Stimulated activated CD4-positive, alpha-beta T cell treated with anti-CD3 and anti-CD28 coated beads, Interleukin-4, amount 100 ng/mL, for 48 hours (primary cell): ENCODE measurements at regions not wholly inside any gene's neighbourhood (a gene's known extent, or its start where the extent isn't known, plus 50 kb on each side); places are given as distances from the start of the nearest gene placed in this dataset.
"Not testable (repeated sequence)": the region's sequence is repeated elsewhere in the genome, so short reads cannot be mapped to it uniquely, and the experiment has no call there.

ENCODE experiments used
- DNase-seq, 2 donors: peaks; one replicate each; pipeline ENCODE4 v3.0.0-alpha.2; 2020; ENCODE audit warnings: low read depth in 2 of 2

DNA sequence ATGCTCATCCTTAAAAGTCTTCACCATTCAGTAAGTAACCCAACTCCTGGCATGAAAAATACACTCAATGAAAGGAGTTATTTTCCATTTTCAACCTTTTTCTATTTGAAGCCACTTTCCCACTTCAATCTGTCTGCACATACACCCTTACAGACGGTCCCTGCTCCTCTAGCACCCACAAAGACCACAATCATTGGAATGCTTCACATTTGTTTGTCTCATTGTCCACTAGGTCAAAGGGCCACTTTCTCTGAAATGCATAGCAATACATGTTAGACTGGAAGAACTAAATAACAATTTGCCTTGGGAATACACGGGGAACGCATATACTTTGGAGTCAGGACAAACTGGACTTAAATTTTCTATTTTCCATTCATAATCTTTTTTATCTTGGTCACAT is 487.1 kb upstream of the C1orf87 start:
- no peak for DNase-seq

DNA sequence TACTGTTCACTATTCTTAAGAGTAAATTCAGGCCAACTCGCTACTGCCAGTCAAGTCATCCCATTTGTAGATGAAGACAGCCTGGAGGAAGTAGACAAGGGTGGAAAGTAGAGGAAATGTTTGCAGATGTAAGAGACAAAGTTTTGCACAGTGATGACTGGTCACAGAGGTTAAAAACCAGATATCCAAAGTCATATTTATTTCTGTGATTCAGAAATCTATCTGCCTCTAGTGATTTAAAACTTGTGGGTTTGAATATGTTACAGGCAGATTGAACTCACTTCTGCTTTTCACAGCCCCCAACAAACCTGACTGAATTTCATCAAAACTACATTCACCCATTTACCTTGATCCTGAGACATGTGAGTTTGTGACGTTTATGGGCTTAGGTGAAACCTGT is 484.7 kb upstream of the C1orf87 start:
- DNase-seq, result no peak

DNA sequence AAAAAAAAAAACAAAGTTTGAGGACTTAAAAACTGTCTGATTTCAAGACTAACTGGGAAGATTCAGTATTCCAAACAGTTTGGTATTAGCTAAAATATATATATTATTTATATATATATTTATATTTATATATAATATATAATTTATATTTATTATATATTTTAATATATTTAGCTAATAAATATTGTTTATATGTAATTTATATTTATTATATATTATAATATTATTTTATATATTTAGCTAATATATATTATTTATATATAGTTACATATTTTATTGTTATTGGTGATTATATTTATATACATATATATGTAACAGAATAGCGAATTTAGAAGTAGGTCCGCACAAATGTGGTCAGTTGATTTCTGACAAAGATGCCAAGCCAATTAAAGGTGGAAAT is 480.2 kb upstream of the C1orf87 start:
- DNase-seq, result no peak

DNA sequence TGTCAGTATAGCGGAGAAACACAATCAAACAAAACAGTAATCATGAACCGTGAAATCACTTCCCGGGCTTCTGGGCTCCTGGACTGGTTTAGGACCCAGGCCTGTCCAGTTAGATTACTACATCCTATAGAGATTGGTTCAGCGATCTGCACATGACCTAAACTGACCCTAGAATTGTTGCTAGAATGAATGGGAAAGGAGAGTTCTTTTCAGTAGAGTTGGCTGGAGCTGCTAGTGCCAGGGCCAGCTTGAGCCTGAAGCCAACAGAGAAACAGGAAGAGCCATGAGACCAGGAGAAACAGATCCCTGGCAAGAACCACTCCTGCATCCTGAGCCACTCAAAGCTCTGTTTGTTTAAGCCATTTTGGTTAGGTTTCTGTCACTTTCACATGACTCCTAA is 474.3 kb upstream of the C1orf87 start:
- DNase-seq, result no peak

DNA sequence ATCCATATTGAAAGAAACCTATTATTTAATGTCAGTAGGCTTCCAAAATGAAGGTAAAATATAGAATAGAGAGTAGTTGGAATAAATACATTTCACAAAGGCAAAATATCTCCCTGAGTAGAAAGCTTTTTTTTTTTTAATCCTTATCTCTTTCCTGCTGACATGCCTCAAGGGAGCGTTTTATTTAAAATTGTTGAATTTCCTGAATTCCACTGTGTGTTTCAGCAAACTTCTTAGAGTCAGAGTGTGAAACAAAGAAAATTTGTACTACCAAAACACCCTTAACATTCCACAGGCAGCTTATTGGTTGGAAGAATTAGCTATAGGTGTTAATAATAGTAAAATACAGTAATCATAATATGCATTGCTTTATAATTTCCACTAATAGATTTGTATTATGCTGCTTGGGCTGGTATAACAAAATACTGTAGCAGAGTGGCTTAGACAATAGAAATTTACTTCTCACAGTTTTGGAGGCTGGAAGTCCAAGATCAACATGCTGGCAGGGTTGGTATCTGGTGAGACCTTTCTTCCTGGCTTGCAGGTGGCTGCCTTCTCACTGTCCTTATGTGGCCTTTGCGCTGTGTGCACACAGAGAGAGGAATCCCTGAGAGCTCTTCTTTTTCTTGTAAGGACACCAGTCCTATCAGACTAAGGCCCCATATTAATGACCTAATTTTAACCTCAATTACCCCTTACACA is 468.4 kb upstream of the C1orf87 start:
- no peak for DNase-seq

DNA sequence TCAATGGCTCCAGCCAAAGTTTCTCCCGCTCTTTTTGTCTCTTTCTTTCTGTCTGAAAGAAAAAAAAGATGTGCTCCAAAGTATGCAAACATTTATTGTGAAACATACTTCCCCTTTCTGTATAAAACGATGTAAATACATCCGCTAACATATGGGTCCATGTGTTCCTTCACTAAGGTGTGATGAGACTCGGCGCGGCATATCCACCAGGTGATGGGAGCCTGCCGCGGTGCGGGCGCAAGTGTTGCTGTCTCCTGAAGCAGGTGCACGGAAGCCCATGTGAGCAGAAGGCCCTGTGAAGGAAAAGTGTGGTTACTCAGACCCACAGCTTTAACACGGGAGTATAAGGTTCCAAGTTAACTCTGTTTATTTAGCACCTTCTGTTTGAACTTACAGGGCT is 466.6 kb upstream of the C1orf87 start:
- no peak for DNase-seq

DNA sequence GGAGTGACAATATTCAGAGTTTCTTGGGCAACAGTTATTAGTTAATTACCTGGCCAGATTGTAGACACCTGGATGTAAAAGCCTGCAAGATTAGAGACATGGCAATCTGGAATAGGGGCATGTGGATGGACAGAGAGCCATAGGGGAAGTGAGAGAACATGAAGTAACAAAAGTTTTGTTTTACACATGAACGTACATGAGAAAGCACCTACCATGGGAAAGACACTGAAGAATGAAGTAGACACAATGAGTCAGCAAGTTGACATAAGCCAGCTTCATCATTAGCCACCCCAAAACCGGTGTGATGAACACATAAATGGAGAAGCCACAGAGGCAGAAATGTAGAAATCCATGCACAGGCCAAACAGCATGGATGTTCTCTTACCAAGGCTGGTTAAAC is 462.1 kb upstream of the C1orf87 start:
- DNase-seq, result no peak

DNA sequence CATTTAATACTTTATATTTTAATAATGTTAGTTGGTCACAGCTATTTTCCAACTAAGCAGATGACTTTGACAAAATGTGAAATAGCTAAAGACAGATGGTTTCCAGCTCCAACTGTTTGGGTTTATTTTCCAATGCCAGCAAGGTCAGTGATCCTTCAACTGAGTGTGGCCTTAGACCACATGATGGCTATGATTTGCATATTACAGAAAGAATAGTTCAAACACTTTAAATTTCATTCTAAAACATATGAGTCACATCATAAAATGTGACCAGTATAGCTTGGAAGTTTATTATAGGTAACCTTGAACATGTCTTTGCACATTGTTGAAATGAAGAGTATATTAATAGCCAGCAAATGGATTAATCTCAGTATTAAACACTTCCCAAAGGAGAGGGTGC is 454.0 kb upstream of the C1orf87 start:
- DNase-seq, result no peak

DNA sequence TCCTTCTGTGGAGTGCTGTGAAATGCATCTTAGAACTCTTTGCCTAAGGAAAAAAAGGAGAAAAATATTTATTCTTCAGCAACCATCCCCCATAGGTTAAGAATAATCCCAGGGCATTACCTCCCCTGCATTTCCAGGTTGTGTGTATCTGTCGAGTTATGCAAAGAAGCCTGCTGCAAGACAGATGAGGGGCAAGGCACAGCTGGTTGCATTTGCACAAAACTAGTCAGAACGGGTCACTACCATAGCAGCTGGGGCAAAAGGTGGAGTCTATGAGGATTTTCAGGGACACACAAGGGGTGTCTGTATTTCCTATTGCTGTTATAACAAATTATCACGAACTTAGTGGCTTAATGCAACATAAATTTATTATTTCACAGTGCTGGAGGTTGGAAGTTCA is 443.4 kb upstream of the C1orf87 start:
- DNase-seq, result no peak

DNA sequence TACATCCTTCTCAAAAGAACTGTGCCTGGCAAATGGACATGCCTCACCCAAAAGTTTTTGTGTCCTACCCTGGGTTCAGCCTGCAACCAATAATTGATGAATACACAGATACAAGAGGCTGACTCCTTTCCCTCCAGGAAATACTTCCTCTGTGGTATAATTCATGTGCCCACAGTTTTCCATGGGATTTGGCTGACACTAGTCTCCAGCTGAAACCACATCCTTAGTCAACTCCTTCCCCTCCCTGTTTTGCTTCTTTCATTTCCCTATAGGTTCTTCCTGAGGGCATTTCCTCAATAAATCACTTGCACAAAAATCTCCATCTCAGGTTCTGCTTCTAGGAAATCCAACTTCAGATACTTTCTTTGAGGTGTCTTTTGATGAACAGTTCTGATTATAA is 436.6 kb upstream of the C1orf87 start:
- DNase-seq, result no peak

DNA sequence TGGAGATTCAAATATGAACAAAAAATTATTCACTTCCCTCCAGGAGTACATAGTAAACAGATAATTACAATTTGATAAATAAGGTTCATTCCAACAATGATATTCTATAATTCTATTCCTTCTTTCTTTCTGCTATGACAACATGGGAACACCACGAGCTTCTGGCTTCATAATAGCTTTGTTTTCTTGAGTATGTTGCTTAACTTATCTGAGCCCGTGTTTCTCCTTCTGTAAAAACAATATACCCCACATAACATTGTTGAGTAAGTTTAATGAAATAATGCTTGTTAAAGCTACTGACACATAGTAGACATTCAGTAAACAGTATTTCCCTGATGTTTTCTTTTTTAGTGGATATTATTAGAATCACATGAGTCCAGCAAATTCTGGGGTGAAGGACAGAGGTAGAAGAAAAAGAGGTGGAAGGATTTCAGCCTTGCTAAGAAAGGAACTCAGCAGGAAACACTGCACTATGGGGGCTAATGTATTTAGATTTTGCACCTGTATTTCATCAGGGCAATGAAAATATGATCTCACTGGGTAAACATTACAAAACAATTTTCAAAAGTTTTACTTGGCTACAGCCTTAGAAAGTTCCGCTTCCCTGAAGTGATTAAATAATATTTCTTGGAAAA is 430.8 kb upstream of the C1orf87 start:
- no peak for DNase-seq

DNA sequence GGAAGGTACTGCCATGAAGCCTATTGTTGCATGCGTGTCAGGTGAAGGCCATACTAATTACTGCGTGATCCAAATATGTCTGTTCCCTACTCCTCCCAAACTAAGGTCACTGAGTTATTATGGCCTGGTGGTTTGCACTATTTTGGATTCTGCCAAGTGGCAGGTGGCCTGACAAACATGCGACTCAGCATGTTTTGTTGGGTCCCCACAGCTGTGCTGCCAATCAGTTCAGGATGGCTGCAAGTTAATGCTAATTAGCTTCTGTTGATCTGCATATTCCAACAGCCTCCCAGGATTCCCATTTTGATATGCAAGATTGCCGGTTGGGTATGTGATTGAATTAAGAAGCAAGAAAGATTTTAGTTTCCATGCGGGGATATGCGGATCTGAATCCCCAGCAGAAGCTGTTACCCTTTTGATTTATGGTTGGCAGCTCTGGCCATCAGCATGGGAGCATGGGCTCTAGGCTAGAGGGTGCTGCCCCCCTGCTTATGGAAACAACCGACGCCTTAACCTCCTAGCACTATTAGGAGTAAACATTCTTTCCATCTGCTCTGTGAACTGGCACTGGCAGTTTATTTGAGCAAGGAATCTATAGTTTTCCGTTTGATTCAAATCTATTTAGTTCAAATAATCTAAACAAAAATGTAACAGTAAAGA is 429.8 kb upstream of the C1orf87 start:
- no peak for DNase-seq

DNA sequence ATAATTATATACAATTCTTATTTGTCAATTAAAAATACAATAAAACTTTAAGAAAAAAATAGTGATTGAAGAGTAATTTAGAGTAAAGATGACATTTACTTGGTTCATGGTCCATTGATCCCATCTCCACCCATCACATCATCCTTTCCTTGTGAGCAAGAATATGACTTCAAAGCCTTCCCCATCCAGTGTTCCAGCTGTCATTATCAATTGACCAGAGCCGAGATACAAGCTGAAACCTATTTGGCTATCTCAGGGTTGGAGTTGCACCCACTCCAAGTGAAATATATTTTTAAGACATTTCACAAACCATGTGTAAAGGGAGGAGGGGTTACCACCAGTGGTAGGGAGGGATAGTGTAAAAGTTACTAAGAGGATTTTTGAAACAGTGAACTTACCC is 428.9 kb upstream of the C1orf87 start:
- DNase-seq, result no peak

DNA sequence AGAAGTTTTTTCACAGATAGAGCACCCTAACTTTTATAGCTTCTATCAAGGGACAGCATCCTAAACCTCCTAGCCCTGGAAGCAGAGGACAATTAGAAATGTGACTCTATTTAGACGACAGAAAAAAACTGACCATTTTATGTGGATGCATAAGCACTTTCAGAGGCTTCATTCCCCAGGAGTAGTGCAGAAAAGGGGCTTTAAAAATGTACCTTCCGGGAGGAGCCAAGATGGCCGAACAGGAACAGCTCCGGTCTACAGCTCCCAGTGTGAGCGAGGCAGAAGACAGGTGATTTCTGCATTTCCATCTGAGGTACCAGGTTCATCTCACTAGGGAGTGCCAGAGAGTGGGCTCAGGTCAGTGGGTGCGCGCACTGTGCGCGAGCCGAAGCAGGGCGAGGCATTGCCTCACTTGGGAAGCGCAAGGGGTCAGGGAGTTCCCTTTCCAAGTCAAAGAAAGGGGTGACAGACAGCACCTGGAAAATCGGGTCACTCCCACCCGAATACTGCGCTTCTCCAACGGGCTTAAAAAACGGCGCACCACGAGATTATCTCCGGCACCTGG is 416.4 kb upstream of the C1orf87 start:
- not testable (repeated sequence) for DNase-seq

DNA sequence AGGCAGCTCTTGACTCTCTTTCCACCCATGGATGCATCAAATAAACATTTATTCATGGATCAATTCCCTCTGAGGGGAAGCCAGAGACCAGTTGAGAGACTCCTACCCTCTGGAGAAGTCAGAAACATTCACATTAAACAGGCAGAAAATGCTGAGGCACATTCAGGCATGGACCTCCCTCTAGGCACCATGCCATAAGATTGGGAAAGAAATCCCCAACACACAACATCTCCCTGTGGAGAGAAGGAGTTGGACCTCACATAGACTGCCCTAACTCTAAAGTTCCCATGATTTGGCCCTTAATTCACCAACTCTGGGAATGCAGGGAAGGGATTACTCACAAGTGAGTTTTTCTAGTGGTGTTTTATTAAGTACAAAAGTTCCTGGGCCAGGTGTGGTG is 415.3 kb upstream of the C1orf87 start:
- DNase-seq, result no peak

DNA sequence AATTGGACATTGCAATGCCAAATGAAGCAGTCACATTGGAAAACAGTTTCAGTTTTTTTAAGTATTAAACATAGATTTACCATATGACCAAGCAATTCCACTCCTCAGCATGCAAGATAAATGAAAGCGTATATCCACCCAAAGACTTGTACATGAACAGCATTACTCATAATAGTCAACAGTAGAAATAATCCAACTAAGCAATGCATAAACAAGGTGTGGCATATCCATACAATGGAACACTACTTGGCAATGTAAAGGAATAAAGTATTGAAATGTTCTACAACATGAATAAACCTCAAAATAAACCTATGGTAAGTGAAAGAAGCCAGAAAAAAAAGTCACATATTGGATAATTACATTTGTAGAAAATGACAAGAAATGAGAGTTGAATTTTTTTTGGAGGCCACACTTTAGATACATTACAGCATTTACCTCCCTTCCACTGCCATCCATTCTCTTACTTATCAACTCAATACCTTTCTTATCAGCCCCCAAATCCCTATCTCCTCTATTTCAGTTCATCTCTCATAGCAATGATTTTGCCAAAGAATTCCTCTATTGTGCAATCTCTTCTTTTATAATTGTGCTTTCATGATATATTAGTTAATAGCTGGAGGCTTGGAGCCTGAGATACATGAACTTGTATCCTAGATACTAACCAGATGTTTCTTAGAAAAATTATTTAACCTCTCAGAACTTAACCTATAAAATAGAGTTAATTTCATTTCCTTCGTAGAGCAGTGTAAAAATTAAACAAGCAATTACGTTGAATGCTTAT is 414.2 kb upstream of the C1orf87 start:
- no peak for DNase-seq

DNA sequence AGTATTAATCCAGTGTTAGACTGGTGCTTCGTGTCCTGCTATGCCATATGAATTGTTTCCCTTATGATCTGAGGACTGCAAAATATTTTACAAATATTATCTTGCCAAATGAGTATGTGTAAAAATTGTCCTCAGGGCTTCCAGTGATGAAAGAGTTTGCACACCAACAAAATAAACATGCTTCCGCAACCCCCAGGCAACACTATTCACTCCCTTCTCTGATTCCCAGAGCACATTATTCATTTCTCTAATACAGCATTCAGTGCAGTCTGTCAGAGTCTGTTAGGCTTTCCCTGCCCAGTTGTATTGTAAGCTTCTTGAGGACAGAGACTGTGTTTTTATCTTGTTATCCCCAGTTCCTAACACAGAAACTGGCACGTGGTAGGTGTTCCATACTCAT is 409.9 kb upstream of the C1orf87 start:
- no peak for DNase-seq

DNA sequence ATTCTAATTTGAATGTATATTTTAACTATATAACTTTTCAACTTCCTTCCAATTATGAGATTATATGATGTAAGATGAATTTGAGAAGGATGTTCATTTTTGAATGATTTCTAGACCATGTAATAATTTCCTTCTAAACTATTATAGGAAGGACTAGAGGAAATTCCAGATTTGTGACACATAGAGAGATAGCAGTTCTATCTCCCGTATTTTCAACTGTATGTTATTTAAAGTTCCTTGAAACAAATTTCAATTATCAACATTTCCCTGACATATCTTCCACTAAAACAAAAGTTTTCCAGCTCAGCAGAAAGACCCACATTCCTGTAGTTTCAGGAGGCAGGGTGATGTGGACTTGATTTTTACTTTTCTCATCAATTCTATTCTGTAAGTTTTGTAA is 396.7 kb upstream of the C1orf87 start:
- DNase-seq, result no peak

DNA sequence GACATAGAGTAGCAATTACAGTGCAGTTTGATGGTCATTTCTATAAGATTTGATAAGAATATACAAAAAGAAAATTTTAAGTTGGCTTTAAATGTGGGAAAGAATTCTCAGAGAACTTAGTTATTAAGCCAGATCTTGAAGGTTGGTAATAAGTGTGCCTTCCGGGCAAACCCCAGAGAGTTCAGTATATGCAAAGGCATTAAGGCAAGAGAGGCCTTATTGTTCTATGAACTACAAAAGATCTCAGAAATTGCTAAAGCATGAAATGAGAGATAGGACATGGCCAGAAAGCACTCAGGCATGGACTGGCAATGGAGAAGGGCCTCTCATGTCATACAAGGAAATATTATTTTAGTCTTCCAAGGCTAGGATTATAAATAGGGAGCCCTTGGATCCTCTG is 390.2 kb upstream of the C1orf87 start:
- DNase-seq, result no peak

DNA sequence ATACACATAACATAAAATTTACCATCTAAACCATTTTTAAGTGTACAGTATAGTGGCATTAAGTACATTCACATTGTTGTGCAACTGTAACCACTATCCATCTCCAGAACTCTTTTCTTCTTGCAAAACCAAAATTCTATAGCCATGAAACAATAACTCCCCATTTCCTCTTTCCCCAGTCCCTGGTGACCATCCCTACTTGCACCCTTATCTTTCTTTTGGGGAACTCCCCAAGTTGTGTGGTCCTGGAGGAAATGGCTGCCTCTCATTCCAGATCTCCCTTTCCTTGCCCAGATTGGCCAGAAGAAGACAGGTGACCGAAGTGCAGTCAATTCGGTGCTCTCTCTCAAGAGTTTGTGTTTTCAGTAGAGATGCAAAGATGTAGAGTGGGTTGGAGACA is 389.6 kb upstream of the C1orf87 start:
- no peak for DNase-seq

DNA sequence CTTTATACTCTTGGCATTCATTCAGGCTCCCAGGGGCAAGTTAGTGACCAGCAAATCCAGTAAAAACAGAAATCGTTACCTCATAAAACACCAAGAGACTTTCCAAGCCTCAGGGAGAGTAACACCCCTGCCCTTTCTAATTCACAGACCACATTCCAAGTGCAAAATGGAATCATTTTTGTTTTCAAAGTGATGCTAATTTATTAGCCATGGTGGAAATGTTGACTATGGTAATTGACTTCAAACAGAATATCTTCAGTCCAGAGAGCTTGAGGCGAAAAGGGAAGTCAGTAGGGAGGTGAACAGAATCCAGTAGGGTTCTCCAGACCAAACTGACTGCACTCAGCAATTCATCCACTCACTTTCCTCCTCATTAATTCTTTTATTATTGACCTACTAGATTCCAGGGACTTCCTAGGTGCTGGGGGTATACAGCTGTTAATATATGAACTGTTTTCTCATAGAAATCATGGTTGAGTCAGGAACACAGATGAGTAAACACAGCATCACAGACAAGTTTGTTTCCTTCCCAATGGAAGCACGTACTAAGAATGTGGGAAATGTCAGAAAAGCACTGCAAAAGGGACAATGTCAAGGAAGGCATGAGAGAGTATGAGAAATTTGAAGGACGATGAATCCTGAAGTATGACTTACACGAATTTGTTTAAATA is 388.5 kb upstream of the C1orf87 start:
- no peak for DNase-seq

DNA sequence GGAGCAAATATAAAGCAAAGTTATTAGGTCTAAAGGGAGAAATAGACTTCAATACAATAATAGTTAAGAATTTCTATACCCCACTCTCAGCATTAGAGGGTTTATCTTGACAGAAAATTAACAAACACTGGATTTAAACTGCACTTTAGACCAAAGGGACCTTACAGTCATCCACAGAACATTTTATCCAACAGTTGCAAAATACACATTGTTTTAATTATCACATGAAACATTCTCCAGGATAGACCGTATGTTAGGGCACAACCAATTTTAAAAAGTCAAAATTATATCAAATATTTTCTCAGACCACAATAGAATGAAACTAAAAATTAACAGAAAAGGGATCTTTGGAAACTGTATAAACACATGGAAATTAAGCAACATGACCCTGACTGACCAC is 384.5 kb upstream of the C1orf87 start:
- DNase-seq, result no peak
